ENCODE measurements at regions not wholly inside any gene's neighbourhood (a gene's known extent, or its start where the extent isn't known, plus 50 kb on each side); places are given as distances from the start of the nearest gene placed in this dataset.

GRCh38 chr22:44422746-44423380, 75.2 kb downstream of the RTL6 start:
- TF ChIP-seq EP300 (IDR thresholded peaks at IDR 0.05) (no peak), POLR2AphosphoS5 (IDR thresholded peaks at IDR 0.05) (no peak), CTCF (IDR thresholded peaks at IDR 0.05) (no peak), POLR2A (IDR thresholded peaks at IDR 0.05) (no peak)
- peaks cover 0 to 24% (median 0%) of the 10 kb centered on the region in 3 donors for H3K9me3 ChIP-seq
- H3K27me3 ChIP-seq, result peaks cover 5% of the 10 kb centered on the region
- WGBS, 2 donors (ENCODE audit: low coverage in 1 of 2), result 48 to 66% methylated on average over 11 to 12 of the region's 12 CpGs
- no peak for ATAC-seq
- peaks cover 0 to 23% (median 0%) of the 10 kb centered on the region in 3 donors for H3K4me1 ChIP-seq
- no peaks in the 10 kb centered on the region for H3K36me3 ChIP-seq
- H3K4me3 ChIP-seq, result no peak overlapping the region
- no peak overlapping the region for H3K27ac ChIP-seq

- Histone ChIP-seq H3K27me3 (peaks cover 8% of the 10 kb centered on the region), H3K27ac (no peak overlapping the region), H3K4me1 (peaks cover 0 to 14% (median 0%) of the 10 kb centered on the region in 3 donors), H3K36me3 (no peaks in the 10 kb centered on the region), H3K4me3 (no peak overlapping the region), H3K9me3 (peaks cover 0 to 27% (median 0%) of the 10 kb centered on the region in 3 donors)
- TF ChIP-seq CTCF (IDR thresholded peaks at IDR 0.05) (no peak), POLR2A (IDR thresholded peaks at IDR 0.05) (no peak), EP300 (IDR thresholded peaks at IDR 0.05) (no peak), POLR2AphosphoS5 (IDR thresholded peaks at IDR 0.05) (no peak)
- ATAC-seq, result no peak
- WGBS, 2 donors (ENCODE audit: low coverage in 1 of 2), result 77 to 100% methylated on average over 1 of the region's 1 CpG
Measured at GRCh38 chr22:44419429-44419828, 78.6 kb downstream of the RTL6 start.

GRCh38 chr22:44413211-44413610, 84.8 kb downstream of the RTL6 start:
- no peak for ATAC-seq
- H3K27ac ChIP-seq, result no peak overlapping the region
- H3K27me3 ChIP-seq, result peaks cover 13% of the 10 kb centered on the region
- H3K9me3 ChIP-seq, result peaks cover 0 to 6% (median 0%) of the 10 kb centered on the region in 3 donors
- WGBS, 2 donors (ENCODE audit: low coverage in 1 of 2), result 89% methylated on average over 6 to 11 of the region's 11 CpGs
- H3K4me1 ChIP-seq, result peaks cover 0 to 14% (median 0%) of the 10 kb centered on the region in 3 donors
- no peaks in the 10 kb centered on the region for H3K36me3 ChIP-seq
- no peak for TF ChIP-seq POLR2AphosphoS5 (IDR thresholded peaks at IDR 0.05)
- TF ChIP-seq CTCF (IDR thresholded peaks at IDR 0.05), result no peak
- TF ChIP-seq POLR2A (IDR thresholded peaks at IDR 0.05), result no peak
- no peak for TF ChIP-seq EP300 (IDR thresholded peaks at IDR 0.05)
- no peak overlapping the region for H3K4me3 ChIP-seq

GRCh38 chr22:44412136-44412731, 85.8 kb downstream of the RTL6 start:
- H3K36me3 ChIP-seq, result no peaks in the 10 kb centered on the region
- WGBS, 2 donors (ENCODE audit: low coverage in 1 of 2), result 67 to 92% methylated on average over 1 to 2 of the region's 19 CpGs
- no peak for TF ChIP-seq POLR2AphosphoS5 (IDR thresholded peaks at IDR 0.05)
- no peak for TF ChIP-seq POLR2A (IDR thresholded peaks at IDR 0.05)
- TF ChIP-seq EP300 (IDR thresholded peaks at IDR 0.05), result no peak
- TF ChIP-seq CTCF (IDR thresholded peaks at IDR 0.05), result no peak
- no peak overlapping the region for H3K27ac ChIP-seq
- no peaks in the 10 kb centered on the region for H3K9me3 ChIP-seq
- no peak for ATAC-seq
- peaks cover 0 to 14% (median 0%) of the 10 kb centered on the region in 3 donors for H3K4me1 ChIP-seq
- H3K4me3 ChIP-seq, result no peak overlapping the region
- H3K27me3 ChIP-seq, result peaks cover 6% of the 10 kb centered on the region

Data from gastroesophageal sphincter (tissue), 4 donors.